ENCODE measurements at regions not wholly inside any gene's neighbourhood (a gene's known extent, or its start where the extent isn't known, plus 50 kb on each side); places are given as distances from the start of the nearest gene placed in this dataset.
"Not testable (repeated sequence)": the region's sequence is repeated elsewhere in the genome, so short reads cannot be mapped to it uniquely, and the experiment has no call there.

GRCh38 chr21:32886339-32886738 lies 114.8 kb upstream of the PAXBP1 start:
- DNase-seq, result no peak

- DNase-seq, result no peak
Observed at GRCh38 chr21:32887026-32887425, 115.5 kb upstream of the PAXBP1 start.

GRCh38 chr21:32888971-32889370 lies 117.4 kb upstream of the PAXBP1 start:
- DNase-seq, result no peak

- DNase-seq, result no peak
Observed at GRCh38 chr21:32889596-32889995, 118.0 kb upstream of the PAXBP1 start.

GRCh38 chr21:32894321-32894720 lies 122.8 kb upstream of the PAXBP1 start:
- DNase-seq, result no peak

- DNase-seq, result no peak
Observed at GRCh38 chr21:32900814-32901213, 124.9 kb upstream of the OLIG2 start.

- DNase-seq, result no peak
Observed at GRCh38 chr21:32907521-32907920, 118.2 kb upstream of the OLIG2 start.

GRCh38 chr21:32908534-32908933 lies 117.2 kb upstream of the OLIG2 start:
- no peak for DNase-seq

GRCh38 chr21:32909393-32909792 lies 116.3 kb upstream of the OLIG2 start:
- no peak for DNase-seq

GRCh38 chr21:32914424-32915039 lies 111.2 kb upstream of the OLIG2 start:
- DNase-seq, result no peak

- no peak for DNase-seq
Observed at GRCh38 chr21:32915099-32915498, 110.6 kb upstream of the OLIG2 start.

GRCh38 chr21:32916088-32916487 lies 109.6 kb upstream of the OLIG2 start:
- DNase-seq, result no peak

- DNase-seq, result no peak
Observed at GRCh38 chr21:32916522-32917099, 109.1 kb upstream of the OLIG2 start.

GRCh38 chr21:32917362-32918135 lies 108.2 kb upstream of the OLIG2 start:
- no peak for DNase-seq

GRCh38 chr21:32918478-32919120 lies 107.1 kb upstream of the OLIG2 start:
- no peak for DNase-seq

- no peak for DNase-seq
Observed at GRCh38 chr21:32920474-32920873, 105.3 kb upstream of the OLIG2 start.

- peak; percentile 1 for DNase-seq
Observed at GRCh38 chr21:32921632-32922230, 104.0 kb upstream of the OLIG2 start.

GRCh38 chr21:32925098-32925497 lies 100.6 kb upstream of the OLIG2 start:
- no peak for DNase-seq

- DNase-seq, result no peak
Observed at GRCh38 chr21:32929633-32930038, 96.1 kb upstream of the OLIG2 start.

GRCh38 chr21:32930673-32931072 lies 95.1 kb upstream of the OLIG2 start:
- DNase-seq, result no peak

- not testable (repeated sequence) for DNase-seq
Observed at GRCh38 chr21:32934068-32934467, 91.7 kb upstream of the OLIG2 start.

GRCh38 chr21:32934829-32935228 lies 90.9 kb upstream of the OLIG2 start:
- no peak for DNase-seq
